HCT116 (cell line): ENCODE measurements at regions not wholly inside any gene's neighbourhood (a gene's known extent, or its start where the extent isn't known, plus 50 kb on each side); places are given as distances from the start of the nearest gene placed in this dataset.

Experiments used
- EZH2phosphoT487 ChIP-seq: fragments of 200-600 bp; IDR thresholded peaks from 2 replicates; pipeline ENCODE4 v1.6.1; 2018; ENCODE audit warnings: antibody characterized with exemption, borderline replicate concordance
- JUND ChIP-seq: IDR thresholded peaks from 2 replicates; pipeline ENCODE4 v1.6.1; 2012
- POLR2A ChIP-seq: IDR thresholded peaks from 2 replicates; pipeline ENCODE4 v1.7.0; 2011; ENCODE audit warnings: borderline replicate concordance; ENCODE audit not compliant: insufficient read depth, insufficient read length; ENCODE audit errors: extremely low read depth
- POLR2AphosphoS5 ChIP-seq: IDR thresholded peaks from 2 replicates; pipeline ENCODE4 v1.6.1; 2011; ENCODE audit warnings: mild to moderate bottlenecking, low read depth, low read length, moderate library complexity
- REST ChIP-seq: IDR thresholded peaks from 2 replicates; pipeline ENCODE4 v1.6.1; 2012; ENCODE audit warnings: low read depth
- TF ChIP-seq, protein P1 (sequence below), 3 experiments: fragments of 200-600 bp in 1 of 3; sonication (generic) in 1 of 3; IDR thresholded peaks in 2 of 3; conservative IDR thresholded peaks in 1 of 3; 2 replicates each; pipeline ENCODE4 v1.5.1; 2012 to 2017; ENCODE audit warnings: low read depth in 2 of 3, low read length in 2 of 3, antibody characterized with exemption in 1 of 3, borderline replicate concordance in 1 of 3, control low read depth in 1 of 3, mild to moderate bottlenecking in 1 of 3, mixed read lengths in 1 of 3, mixed run types in 1 of 3, moderate library complexity in 1 of 3; ENCODE audit not compliant: insufficient read depth in 1 of 3

DNA sequence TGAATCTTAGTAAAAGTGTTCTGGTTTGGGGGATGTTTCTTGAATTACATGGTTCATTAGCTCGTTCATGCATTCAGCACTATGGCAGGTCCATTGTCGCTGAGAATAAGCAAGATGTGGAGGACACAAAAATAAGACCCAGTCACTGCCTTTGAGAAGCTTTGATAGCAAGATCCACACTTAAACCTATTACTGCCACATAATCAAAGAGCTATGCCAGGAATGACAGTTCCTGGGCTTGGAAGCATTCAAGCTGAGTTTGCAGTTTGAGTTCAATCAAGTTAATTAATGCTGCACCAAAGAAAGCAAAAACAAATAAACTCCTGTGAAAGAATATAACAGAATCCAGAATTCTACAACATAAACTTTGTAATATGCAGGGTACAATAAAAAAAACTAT, 131.8 kb downstream of the MIS18A start:
- TF ChIP-seq, protein P1, sequence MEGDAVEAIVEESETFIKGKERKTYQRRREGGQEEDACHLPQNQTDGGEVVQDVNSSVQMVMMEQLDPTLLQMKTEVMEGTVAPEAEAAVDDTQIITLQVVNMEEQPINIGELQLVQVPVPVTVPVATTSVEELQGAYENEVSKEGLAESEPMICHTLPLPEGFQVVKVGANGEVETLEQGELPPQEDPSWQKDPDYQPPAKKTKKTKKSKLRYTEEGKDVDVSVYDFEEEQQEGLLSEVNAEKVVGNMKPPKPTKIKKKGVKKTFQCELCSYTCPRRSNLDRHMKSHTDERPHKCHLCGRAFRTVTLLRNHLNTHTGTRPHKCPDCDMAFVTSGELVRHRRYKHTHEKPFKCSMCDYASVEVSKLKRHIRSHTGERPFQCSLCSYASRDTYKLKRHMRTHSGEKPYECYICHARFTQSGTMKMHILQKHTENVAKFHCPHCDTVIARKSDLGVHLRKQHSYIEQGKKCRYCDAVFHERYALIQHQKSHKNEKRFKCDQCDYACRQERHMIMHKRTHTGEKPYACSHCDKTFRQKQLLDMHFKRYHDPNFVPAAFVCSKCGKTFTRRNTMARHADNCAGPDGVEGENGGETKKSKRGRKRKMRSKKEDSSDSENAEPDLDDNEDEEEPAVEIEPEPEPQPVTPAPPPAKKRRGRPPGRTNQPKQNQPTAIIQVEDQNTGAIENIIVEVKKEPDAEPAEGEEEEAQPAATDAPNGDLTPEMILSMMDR (IDR thresholded peaks at IDR 0.05 in 2 of 3, conservative IDR thresholded peaks at IDR 0.05 in 1 of 3; ENCODE audit: borderline replicate concordance in 1 of 3, insufficient read depth in 1 of 3, low read depth in 2 of 3, low read length in 2 of 3): no peak
- no peak for TF ChIP-seq REST
- no peak for TF ChIP-seq POLR2A
- no peak for TF ChIP-seq EZH2phosphoT487
- no peak for TF ChIP-seq JUND
- no peak for TF ChIP-seq POLR2AphosphoS5
